ENCODE measurements at regions not wholly inside any gene's neighbourhood (a gene's known extent, or its start where the extent isn't known, plus 50 kb on each side); places are given as distances from the start of the nearest gene placed in this dataset.
"Not testable (repeated sequence)": the region's sequence is repeated elsewhere in the genome, so short reads cannot be mapped to it uniquely, and the experiment has no call there.

- DNase-seq, result no peak
Measured at GRCh38 chr22:44628835-44629234, 73.2 kb upstream of the PRR5 start.

GRCh38 chr22:44628273-44628672 is 73.7 kb upstream of the PRR5 start:
- DNase-seq, result no peak

DNA sequence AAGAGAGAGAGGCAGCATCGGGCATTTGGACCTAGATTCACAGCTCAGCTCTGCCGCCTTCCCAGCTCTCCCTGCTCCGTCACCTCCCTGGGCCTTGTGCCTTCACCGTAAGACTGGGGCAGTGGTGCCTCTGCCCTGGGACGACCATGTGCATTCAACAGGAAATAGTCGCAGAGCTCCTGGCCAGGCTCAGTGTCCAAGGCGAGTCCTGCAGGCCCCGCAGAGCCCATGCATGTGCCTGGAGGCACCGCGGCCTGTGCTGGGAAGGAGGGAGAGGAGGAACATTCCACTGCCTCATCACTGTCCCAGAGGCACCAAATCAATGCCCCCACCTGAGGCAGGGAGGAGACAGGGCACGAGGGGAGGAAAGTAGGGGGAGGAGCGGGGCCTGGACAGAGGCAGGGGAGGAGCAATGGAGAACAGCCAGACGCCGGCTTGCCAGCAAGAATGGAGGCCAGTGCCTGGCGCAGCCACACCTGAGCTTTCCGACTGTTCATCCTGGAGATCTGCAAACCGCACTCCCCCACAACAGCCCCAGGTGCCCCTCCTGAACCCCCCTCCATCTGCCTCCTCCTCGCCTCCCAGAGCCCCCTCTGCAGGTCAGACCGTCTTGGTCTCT is 74.4 kb upstream of the PRR5 start:
- DNase-seq, result no peak

DNA sequence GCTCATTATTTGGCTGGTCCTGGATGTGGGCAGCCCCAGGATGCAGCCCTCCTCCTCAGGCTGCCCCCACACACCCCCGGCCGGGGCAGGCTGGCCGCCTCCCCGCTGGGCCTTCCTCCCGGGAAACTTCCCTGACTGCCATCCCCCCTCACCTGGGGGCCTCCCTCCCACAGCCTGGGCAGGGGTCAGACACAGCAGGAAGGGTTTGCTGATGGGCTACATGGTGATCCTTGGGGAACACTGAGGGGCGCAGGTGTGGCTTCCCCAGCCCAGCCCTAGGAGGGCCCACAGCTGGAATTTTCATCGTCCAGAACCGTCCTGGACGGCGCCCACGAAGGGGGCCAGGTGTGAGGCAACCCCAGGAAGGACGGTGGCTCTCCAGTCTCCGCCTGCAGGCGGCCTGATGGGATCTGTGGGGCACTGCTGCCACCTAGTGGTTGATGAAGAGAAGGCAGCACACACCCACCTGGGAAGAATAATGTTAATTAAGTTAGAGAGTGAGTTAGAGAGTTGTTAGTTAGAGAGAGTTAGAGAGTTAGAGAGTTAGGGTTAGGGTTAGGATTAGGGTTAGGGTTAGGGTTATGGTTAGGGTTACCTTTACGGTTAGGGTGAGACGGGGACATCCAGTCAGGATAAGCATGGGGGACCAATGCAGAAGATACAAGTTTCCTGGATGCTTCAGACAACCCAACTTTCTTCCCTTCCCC is 75.9 kb upstream of the PRR5 start:
- peak; percentile 30 for DNase-seq

- no peak for DNase-seq
Measured at GRCh38 chr22:44625421-44625760, 76.6 kb upstream of the PRR5 start.

DNA sequence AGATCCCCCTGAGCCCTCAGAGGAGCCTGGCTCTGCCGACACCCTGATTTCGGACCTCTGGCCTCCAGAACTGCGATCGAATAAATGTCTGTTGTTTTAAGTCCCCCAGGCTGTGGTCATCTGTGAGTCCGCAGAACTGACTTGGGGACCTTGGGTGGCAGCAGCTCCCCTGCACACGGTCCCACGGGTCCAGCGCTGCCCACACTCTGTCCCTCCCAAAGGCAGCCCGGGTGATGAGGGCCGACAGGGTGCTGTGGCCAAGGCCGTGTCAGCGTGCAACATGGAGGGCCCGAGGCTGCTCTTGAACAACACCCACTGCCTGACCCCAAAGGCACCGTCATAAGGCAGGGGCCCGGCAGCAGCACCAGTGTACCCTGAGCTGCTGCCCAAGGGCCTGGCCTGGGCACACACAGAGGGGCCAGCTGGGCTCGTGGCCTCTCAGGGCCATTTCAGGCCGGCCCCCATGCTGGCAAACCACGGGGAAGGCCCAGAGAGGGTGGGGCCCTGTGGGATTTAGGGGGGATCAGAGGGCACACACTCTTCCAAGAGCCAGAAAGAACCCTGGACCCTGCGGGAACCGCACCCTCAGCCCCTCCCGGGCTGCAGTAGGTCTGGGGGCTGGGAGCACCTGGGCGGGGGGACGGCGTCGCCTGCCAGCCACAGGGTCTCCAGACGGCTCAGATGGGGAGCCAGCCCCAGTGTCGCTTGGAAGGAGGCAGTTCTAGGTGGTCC is 77.1 kb upstream of the PRR5 start:
- no peak for DNase-seq

DNA sequence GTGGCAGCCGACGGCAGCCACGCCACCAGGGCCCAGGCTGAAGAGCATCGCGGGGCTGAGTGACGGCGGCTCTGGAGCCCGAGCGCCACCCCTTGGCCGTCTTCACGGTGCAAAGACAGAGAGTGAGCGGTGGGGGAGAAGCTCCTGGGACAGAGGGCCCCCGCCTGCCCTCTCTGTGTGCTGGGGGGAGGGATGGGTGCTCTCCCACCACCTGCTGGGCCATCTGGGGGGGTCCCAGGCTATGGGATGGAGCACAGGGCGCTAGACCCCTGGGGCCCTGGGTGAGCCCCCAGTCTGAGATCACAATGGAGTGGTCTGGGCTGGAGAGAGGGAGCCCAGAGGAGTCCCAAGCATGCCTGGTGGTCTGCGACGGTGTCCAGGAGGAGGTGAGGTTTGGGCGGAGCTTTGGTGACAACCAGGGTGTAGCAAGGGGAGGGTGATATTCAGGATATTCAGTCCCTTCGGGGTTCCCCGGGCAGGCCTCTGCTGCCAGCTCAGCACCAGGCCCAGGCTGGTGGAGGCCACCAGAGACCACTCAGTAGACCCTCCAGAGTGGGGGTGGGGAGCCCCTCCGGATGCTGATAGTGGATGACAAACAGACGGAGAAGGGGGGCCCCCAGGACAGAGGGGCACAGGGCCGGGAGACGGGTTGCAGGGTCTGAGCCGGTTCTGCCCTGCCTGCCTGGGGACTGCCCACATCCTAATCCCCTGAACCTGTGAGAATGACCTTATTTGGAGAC is 78.1 kb upstream of the PRR5 start:
- peak; percentile 52 for DNase-seq

GRCh38 chr22:44622679-44623078 is 79.3 kb upstream of the PRR5 start:
- DNase-seq, result no peak

GRCh38 chr22:44622147-44622427 is 79.9 kb upstream of the PRR5 start:
- DNase-seq, result no peak

- no peak for DNase-seq
Measured at GRCh38 chr22:44621401-44622146, 80.4 kb upstream of the PRR5 start.

GRCh38 chr22:44620841-44621257 is 81.2 kb upstream of the PRR5 start:
- no peak for DNase-seq

- DNase-seq, result peak; percentile 45
Measured at GRCh38 chr22:44620129-44620840, 81.7 kb upstream of the PRR5 start.

DNA sequence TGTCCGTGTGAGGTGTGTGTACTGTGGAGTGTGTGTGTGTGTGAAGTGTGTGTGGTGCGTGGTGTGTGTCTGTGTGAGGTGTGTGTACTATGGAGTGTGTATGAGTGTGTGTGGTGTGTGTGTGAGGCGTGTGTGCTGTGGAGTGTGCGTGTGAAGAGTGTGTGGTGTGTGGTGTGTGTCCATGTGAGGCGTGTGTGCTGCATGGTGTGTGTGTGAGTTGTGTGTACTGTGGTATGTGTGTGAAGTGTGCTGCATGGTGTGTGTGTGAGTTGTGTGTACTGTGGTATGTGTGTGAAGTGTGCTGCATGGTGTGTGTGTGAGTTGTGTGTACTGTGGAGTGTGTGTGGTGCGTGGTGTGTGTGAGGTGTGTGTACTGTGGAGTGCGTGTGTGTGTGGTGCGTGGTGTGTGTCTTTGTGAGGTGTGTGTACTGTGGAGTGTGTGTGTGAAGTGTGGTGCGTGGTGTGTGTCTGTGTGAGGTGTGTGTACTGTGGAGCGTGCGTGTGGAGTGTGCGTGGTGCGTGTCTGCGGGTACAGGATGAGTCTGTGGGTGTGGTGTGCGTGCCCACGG is 82.4 kb upstream of the PRR5 start:
- DNase-seq, result not testable (repeated sequence)

- DNase-seq, result not testable (repeated sequence)
Measured at GRCh38 chr22:44618910-44619309, 83.1 kb upstream of the PRR5 start.

DNA sequence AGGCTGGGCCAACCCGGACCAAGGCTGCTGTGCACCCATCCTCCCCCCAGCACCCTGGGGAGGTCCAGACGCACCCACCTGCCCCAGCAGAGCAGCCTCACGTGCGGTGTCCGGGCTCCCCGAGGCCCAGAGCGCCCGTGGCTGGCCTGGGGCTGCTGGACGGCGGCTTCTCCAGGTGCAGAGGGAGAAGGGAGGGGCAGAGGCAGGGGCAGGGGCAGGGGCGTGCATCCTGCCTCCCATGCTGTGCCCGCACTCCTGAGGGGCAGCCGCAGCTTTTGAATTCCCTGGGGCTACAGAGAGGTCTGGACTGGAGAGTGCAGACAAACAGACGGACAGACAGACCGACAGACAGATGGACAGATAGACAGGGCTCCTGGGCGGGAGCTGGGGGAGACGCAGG is 83.6 kb upstream of the PRR5 start:
- no peak for DNase-seq

DNA sequence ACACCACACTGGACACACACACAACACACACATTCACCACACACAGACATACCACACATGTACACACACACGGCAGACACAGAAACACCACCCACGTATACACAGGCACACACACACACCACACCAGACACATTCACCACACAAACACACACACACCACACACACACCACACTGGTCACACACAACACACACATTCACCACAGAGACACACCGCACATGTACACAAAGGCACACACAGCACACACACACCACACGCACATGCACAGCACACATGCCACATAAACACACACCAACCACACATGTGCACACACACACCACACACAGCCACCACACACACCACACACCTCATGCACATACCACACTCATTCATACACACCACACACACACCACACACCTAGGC is 84.2 kb upstream of the PRR5 start:
- DNase-seq, result no peak

- DNase-seq, result no peak
Measured at GRCh38 chr22:44616882-44617655, 84.9 kb upstream of the PRR5 start.

- no peak for DNase-seq
Measured at GRCh38 chr22:44616461-44616860, 85.5 kb upstream of the PRR5 start.

DNA sequence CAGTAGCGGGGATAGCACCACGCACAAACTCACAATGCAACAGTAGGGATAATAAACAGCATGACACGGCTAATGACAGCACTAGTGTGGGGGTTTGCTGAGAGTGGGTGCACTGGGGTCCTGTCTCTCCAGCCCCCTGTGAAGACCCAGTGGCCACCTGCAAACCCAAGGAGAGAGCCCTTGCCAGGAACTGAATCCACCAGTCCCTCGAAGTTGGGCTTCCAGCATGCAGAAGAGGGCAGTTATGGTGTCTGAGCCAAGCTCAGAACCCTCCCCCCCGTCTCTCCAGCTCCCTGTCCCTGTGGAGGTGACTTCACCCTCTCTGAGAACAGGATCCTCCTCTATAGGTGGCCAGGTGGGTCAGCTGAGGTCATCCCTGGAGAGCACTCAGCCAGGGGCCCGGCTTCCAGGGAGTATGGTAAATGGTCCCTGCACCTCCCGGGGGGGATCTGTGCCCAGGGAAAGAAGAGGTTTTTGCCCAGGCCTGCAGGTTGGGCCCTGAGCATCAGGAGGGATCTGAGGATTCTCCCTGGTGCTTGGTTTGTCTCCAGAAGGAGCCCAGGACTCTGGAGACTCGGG is 86.3 kb upstream of the PRR5 start:
- DNase-seq, result no peak

DNA sequence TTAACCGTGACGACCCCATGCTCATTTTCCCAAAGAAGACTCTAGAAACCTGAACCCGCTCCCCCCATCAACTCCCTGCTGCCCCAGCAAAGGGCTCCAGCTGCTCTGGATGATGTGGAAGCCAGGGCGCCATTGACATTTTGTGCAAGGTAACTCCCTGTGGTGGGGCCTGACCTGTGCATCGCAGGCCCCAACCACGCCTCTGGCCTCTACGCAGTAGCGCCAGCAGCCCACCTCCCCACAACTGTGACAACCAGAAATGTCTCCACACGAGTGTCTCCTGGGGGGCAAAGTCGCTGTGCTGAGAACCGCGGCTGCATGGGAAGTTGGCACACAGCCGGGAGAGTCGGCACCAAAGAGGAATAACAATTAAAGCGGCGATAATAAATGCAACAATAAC is 86.9 kb upstream of the PRR5 start:
- DNase-seq, result no peak

- no peak for DNase-seq
Measured at GRCh38 chr22:44613196-44613595, 88.8 kb upstream of the PRR5 start.
